Neuronal stem cell (in vitro differentiated cells): ENCODE measurements at regions not wholly inside any gene's neighbourhood (a gene's known extent, or its start where the extent isn't known, plus 50 kb on each side); places are given as distances from the start of the nearest gene placed in this dataset.

ENCODE experiments used
- DNase-seq: peaks from one replicate; pipeline ENCODE4 v3.0.0-alpha.2; 2013; ENCODE audit warnings: low spot score
- H2AFZ ChIP-seq: one replicate; pipeline ENCODE4 v1.6.1; 2013; ENCODE audit warnings: mild to moderate bottlenecking, low read length, inconsistent platforms
- H2AK5ac ChIP-seq: 2 replicates; pipeline ENCODE4 v1.6.1; 2013; ENCODE audit warnings: low read depth, mild to moderate bottlenecking, inconsistent platforms, low read length, moderate library complexity, mixed read lengths
- H2BK120ac ChIP-seq: 2 replicates; pipeline ENCODE4 v1.6.1; 2013; ENCODE audit warnings: low read depth, mild to moderate bottlenecking, inconsistent platforms, low read length, moderate library complexity, mixed read lengths
- H2BK12ac ChIP-seq: one replicate; pipeline ENCODE4 v1.6.1; 2013; ENCODE audit warnings: low read length, inconsistent platforms
- H2BK15ac ChIP-seq: 2 replicates; pipeline ENCODE4 v1.6.1; 2013; ENCODE audit warnings: mild to moderate bottlenecking, low read length, inconsistent platforms, mixed read lengths
- H2BK5ac ChIP-seq: one replicate; pipeline ENCODE4 v1.6.1; 2013; ENCODE audit warnings: inconsistent platforms, mild to moderate bottlenecking, low read length, moderate library complexity
- H3K14ac ChIP-seq: one replicate; pipeline ENCODE4 v1.6.1; 2013; ENCODE audit warnings: low read length, inconsistent platforms
- H3K18ac ChIP-seq: 2 replicates; pipeline ENCODE4 v1.6.1; 2013; ENCODE audit warnings: low read length, inconsistent platforms
- H3K23ac ChIP-seq: 2 replicates; pipeline ENCODE4 v1.6.1; 2013; ENCODE audit warnings: low read depth, mild to moderate bottlenecking, mixed read lengths, low read length, inconsistent platforms; ENCODE audit not compliant: poor library complexity
- H3K27ac ChIP-seq: replicated peaks from 3 replicates; pipeline ENCODE4 v1.5.1; 2013; ENCODE audit warnings: low read length, inconsistent platforms
- H3K27me3 ChIP-seq, 3 experiments: 2 replicates each; pipeline ENCODE4 v1.6.1; 2013; ENCODE audit warnings: low read length in 3 of 3, mild to moderate bottlenecking in 2 of 3, inconsistent platforms in 1 of 3, low read depth in 1 of 3, mixed read lengths in 1 of 3, moderate library complexity in 1 of 3; ENCODE audit not compliant: control insufficient read depth in 3 of 3, insufficient read depth in 3 of 3
- H3K36me3 ChIP-seq, 2 donors: replicated peaks in 1 of 2; 2 replicates each; pipeline ENCODE4 v1.6.1; 2013; ENCODE audit warnings: low read length in 2 of 2; ENCODE audit not compliant: control insufficient read depth in 2 of 2, insufficient read depth in 2 of 2
- H3K4ac ChIP-seq: 2 replicates; pipeline ENCODE4 v1.6.1; 2013; ENCODE audit warnings: inconsistent platforms, mild to moderate bottlenecking, low read length, moderate library complexity
- H3K4me1 ChIP-seq, 2 donors: 1 replicate in 1 of 2; 2 replicates in 1 of 2; pipeline ENCODE4 v1.6.1; 2013; ENCODE audit warnings: low read length in 2 of 2, low read depth in 1 of 2; ENCODE audit not compliant: control insufficient read depth in 2 of 2, insufficient read depth in 1 of 2
- H3K4me2 ChIP-seq: one replicate; pipeline ENCODE4 v1.6.1; 2013; ENCODE audit warnings: mild to moderate bottlenecking, low read length, inconsistent platforms; ENCODE audit not compliant: insufficient read depth, poor library complexity, severe bottlenecking
- H3K4me3 ChIP-seq, 2 donors: 2 replicates each; pipeline ENCODE4 v1.5.1; 2013; ENCODE audit warnings: low read length in 2 of 2, mild to moderate bottlenecking in 2 of 2, inconsistent platforms in 1 of 2, moderate library complexity in 1 of 2
- H3K79me1 ChIP-seq: one replicate; pipeline ENCODE4 v1.6.1; 2013; ENCODE audit warnings: low read depth, mild to moderate bottlenecking, inconsistent platforms, low read length, moderate library complexity
- H3K9ac ChIP-seq: one replicate; pipeline ENCODE4 v1.6.1; 2013; ENCODE audit warnings: mild to moderate bottlenecking, low read depth, low read length, inconsistent platforms; ENCODE audit not compliant: poor library complexity
- H3K9me3 ChIP-seq, 2 donors: replicated peaks in 1 of 2; 2 replicates each; pipeline versions ENCODE3 to v1.6.1; 2013; ENCODE audit warnings: low read length in 2 of 2, mild to moderate bottlenecking in 2 of 2, inconsistent platforms in 1 of 2, low read depth in 1 of 2, mixed read lengths in 1 of 2, moderate library complexity in 1 of 2; ENCODE audit not compliant: control insufficient read depth in 2 of 2, insufficient read depth in 1 of 2
- H4K8ac ChIP-seq: one replicate; pipeline ENCODE4 v1.6.1; 2013; ENCODE audit warnings: low read depth, mild to moderate bottlenecking, inconsistent platforms, low read length, moderate library complexity
- H4K91ac ChIP-seq: one replicate; pipeline ENCODE4 v1.6.1; 2013; ENCODE audit warnings: low read length, low read depth, mild to moderate bottlenecking, inconsistent platforms; ENCODE audit not compliant: poor library complexity
- WGBS, 2 donors: extraction: QIAGEN DNeasy Blood & Tissue Kit; methylation state at CpG; one replicate each; pipeline ENCODE4 v1.1.7; 2013; ENCODE audit warnings: missing lambda C conversion rate in 2 of 2, mixed read lengths in 1 of 2; ENCODE audit not compliant: insufficient read length in 2 of 2, insufficient replicate concordance in 1 of 2; ENCODE audit errors: extremely low coverage in 2 of 2; 5-methylcytosine and 5-hydroxymethylcytosine counted together

GRCh38 chr10:28411648-28412047 lies 108.8 kb upstream of the MPP7 start:
- Histone ChIP-seq H3K27ac (no peak overlapping the region), H3K23ac (no peak overlapping the region), H3K4me3 (no peak overlapping the region), H3K4me2 (no peak overlapping the region), H2AK5ac (no peak overlapping the region), H2BK12ac (no peak overlapping the region), H2BK120ac (no peak overlapping the region), H4K91ac (no peak overlapping the region), H3K4ac (no peak overlapping the region), H2BK15ac (no peak overlapping the region), H3K14ac (no peak overlapping the region), H4K8ac (no peak overlapping the region), H3K27me3 (no peaks in the 10 kb centered on the region), H3K79me1 (no peaks in the 10 kb centered on the region), H3K9me3 (no peaks in the 10 kb centered on the region), H2AFZ (no peak overlapping the region), H2BK5ac (no peak overlapping the region), H3K18ac (no peak overlapping the region), H3K36me3 (no peaks in the 10 kb centered on the region), H3K9ac (no peak overlapping the region), H3K4me1 (no peaks in the 10 kb centered on the region)
- WGBS, 2 donors, result no CpG with 5 or more reads among the region's 4 CpGs
- no peak for DNase-seq

GRCh38 chr10:28418069-28418468 lies 114.8 kb upstream of the WAC start:
- Histone ChIP-seq H3K9ac (no peak overlapping the region), H2AK5ac (no peak overlapping the region), H3K27ac (no peak overlapping the region), H3K4me3 (no peak overlapping the region), H2BK5ac (no peak overlapping the region), H3K9me3 (peaks cover 0 to 2% of the 10 kb centered on the region in 2 donors), H4K8ac (no peak overlapping the region), H3K79me1 (no peaks in the 10 kb centered on the region), H3K4me2 (no peak overlapping the region), H3K4ac (no peak overlapping the region), H4K91ac (no peak overlapping the region), H2BK120ac (no peak overlapping the region), H3K4me1 (no peaks in the 10 kb centered on the region), H3K18ac (no peak overlapping the region), H3K14ac (no peak overlapping the region), H2AFZ (no peak overlapping the region), H3K23ac (no peak overlapping the region), H3K36me3 (no peaks in the 10 kb centered on the region), H3K27me3 (no peaks in the 10 kb centered on the region), H2BK12ac (no peak overlapping the region), H2BK15ac (no peak overlapping the region)
- WGBS, 2 donors, result no CpG with 5 or more reads among the region's 2 CpGs
- DNase-seq, result no peak

DNA sequence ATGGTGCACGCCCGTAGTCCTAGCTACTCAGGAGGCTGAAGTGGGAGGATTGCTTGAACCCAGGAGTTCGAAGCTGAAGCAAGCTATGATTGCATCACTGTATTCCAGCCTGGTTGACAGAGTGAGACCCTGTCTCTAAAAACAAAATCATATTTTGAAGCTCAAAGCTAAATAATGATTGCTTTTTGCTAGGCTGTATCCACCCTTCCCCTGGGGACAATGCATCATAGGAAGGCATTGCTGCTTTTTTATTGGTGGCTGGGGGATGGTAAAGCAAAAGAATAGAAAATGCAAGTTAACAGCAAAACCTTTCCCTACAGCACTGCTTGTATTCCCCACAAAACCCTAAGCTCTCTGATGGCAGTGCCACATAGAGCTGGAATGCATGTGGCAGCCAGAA lies 107.5 kb upstream of the WAC start:
- Histone ChIP-seq H3K36me3 (no peaks in the 10 kb centered on the region), H3K9ac (no peak overlapping the region), H2BK120ac (no peak overlapping the region), H3K4ac (no peak overlapping the region), H3K4me3 (no peak overlapping the region), H2BK5ac (no peak overlapping the region), H3K79me1 (no peaks in the 10 kb centered on the region), H3K9me3 (peaks cover 0 to 2% of the 10 kb centered on the region in 2 donors), H4K91ac (no peak overlapping the region), H2BK15ac (no peak overlapping the region), H3K4me1 (peaks cover 0 to 2% of the 10 kb centered on the region in 2 donors), H3K27ac (no peak overlapping the region), H2BK12ac (no peak overlapping the region), H3K23ac (no peak overlapping the region), H2AFZ (no peak overlapping the region), H2AK5ac (no peak overlapping the region), H3K18ac (no peak overlapping the region), H3K27me3 (no peaks in the 10 kb centered on the region), H3K4me2 (no peak overlapping the region), H3K14ac (no peak overlapping the region), H4K8ac (no peak overlapping the region)
- DNase-seq, result no peak
- WGBS, 2 donors, result no CpG with 5 or more reads among the region's 3 CpGs

GRCh38 chr10:28426392-28427159 lies 106.3 kb upstream of the WAC start:
- no peak overlapping the region for H3K27ac ChIP-seq
- no peak overlapping the region for H3K4me2 ChIP-seq
- no peaks in the 10 kb centered on the region for H3K36me3 ChIP-seq
- H2AK5ac ChIP-seq, result no peak overlapping the region
- H3K14ac ChIP-seq, result no peak overlapping the region
- DNase-seq, result no peak
- no peak overlapping the region for H2BK120ac ChIP-seq
- no peak overlapping the region for H2BK12ac ChIP-seq
- H3K23ac ChIP-seq, result no peak overlapping the region
- H3K9ac ChIP-seq, result no peak overlapping the region
- no peak overlapping the region for H2BK15ac ChIP-seq
- H2AFZ ChIP-seq, result no peak overlapping the region
- no peak overlapping the region for H2BK5ac ChIP-seq
- no peak overlapping the region for H4K8ac ChIP-seq
- no peak overlapping the region for H4K91ac ChIP-seq
- no peak overlapping the region for H3K4me3 ChIP-seq
- H3K79me1 ChIP-seq, result no peaks in the 10 kb centered on the region
- H3K4ac ChIP-seq, result no peak overlapping the region
- H3K4me1 ChIP-seq, result peaks cover 0 to 2% of the 10 kb centered on the region in 2 donors
- H3K9me3 ChIP-seq, result no peaks in the 10 kb centered on the region
- H3K18ac ChIP-seq, result no peak overlapping the region
- no peaks in the 10 kb centered on the region for H3K27me3 ChIP-seq
